AG04450 (cell line): ENCODE measurements at regions not wholly inside any gene's neighbourhood (a gene's known extent, or its start where the extent isn't known, plus 50 kb on each side); places are given as distances from the start of the nearest gene placed in this dataset.

Experiments used
- CTCF ChIA-PET: fragments of 300-600, 350-600 bp; formaldehyde crosslinking; extraction: SDS; loops from one replicate; lab custom pipeline; 2022; ENCODE audit warnings: antibody characterized with exemption, inconsistent platforms; lab: Charles Lee
- POLR2A ChIA-PET: fragments of 350-600 bp; formaldehyde crosslinking; extraction: SDS; loops from one replicate; lab custom pipeline; 2021; ENCODE audit warnings: antibody characterized with exemption, inconsistent platforms; lab: Yijun Ruan, JAX
- DNase-seq: peaks from one replicate; pipeline ENCODE4 v3.0.0-alpha.2; 2011; ENCODE audit warnings: low read depth, low spot score
- H3K27ac ChIP-seq: one replicate; pipeline ENCODE4 v1.5.1; 2012; ENCODE audit warnings: low read depth, low read length, control low read depth
- H3K27me3 ChIP-seq: one replicate; pipeline ENCODE4 v1.6.0; 2012; ENCODE audit warnings: low read length; ENCODE audit not compliant: control insufficient read depth, insufficient read depth
- H3K4me3 ChIP-seq: 2 replicates; pipeline ENCODE4 v1.5.1; 2011; ENCODE audit warnings: mild to moderate bottlenecking, low read depth, low read length, control low read depth
- H3K9me3 ChIP-seq: 2 replicates; pipeline ENCODE4 v1.5.1; 2012; ENCODE audit warnings: low read length; ENCODE audit not compliant: control insufficient read depth, insufficient read depth
- CTCF ChIP-seq: IDR thresholded peaks from 2 replicates; pipeline ENCODE4 v1.5.1; 2011; ENCODE audit warnings: low read depth, low read length, control low read depth, inconsistent platforms

- Histone ChIP-seq H3K27ac (no peak overlapping the region), H3K27me3 (no peaks in the 10 kb centered on the region), H3K4me3 (no peak overlapping the region), H3K9me3 (no peaks in the 10 kb centered on the region)
- CTCF ChIA-PET: no interaction called here
- no peak for DNase-seq
- no peak for TF ChIP-seq CTCF
- POLR2A ChIA-PET: interaction anchor here (0.7 kb wide), 1 partner anchor 138 kb away, joined by 3 read pairs; no protein-coding TSS in a partner anchor
These were observed 94.0 kb upstream of the FAR2 start for GRCh38 chr12:29054858-29055663.

GRCh38 chr12:29066011-29066588 lies 83.0 kb upstream of the FAR2 start:
- Histone ChIP-seq H3K4me3 (no peak overlapping the region), H3K9me3 (no peaks in the 10 kb centered on the region), H3K27me3 (no peaks in the 10 kb centered on the region), H3K27ac (no peak overlapping the region)
- ChIA-PET CTCF (no interaction called here), POLR2A (no interaction called here)
- DNase-seq: no peak
- TF ChIP-seq CTCF: no peak

- Histone ChIP-seq H3K4me3 (no peak overlapping the region), H3K27ac (no peak overlapping the region), H3K27me3 (no peaks in the 10 kb centered on the region), H3K9me3 (no peaks in the 10 kb centered on the region)
- CTCF ChIA-PET: interaction anchor here (0.6 kb wide), 1 partner anchor 247 kb away, joined by 4 read pairs; no protein-coding TSS in a partner anchor
- TF ChIP-seq CTCF: no peak
- no peak for DNase-seq
- POLR2A ChIA-PET: no interaction called here
These were observed 81.6 kb upstream of the FAR2 start for GRCh38 chr12:29067430-29067829.

- TF ChIP-seq CTCF: no peak
- H3K27me3 ChIP-seq: no peaks in the 10 kb centered on the region
- ChIA-PET POLR2A (no interaction called here), CTCF (no interaction called here)
- no peak overlapping the region for H3K4me3 ChIP-seq
- H3K27ac ChIP-seq: no peak overlapping the region
- DNase-seq: no peak
- H3K9me3 ChIP-seq: no peaks in the 10 kb centered on the region
These were observed 78.8 kb upstream of the FAR2 start for GRCh38 chr12:29070309-29070708.

- no peak overlapping the region for H3K4me3 ChIP-seq
- ChIA-PET CTCF (no interaction called here), POLR2A (no interaction called here)
- no peaks in the 10 kb centered on the region for H3K27me3 ChIP-seq
- no peak for DNase-seq
- TF ChIP-seq CTCF: no peak
- no peaks in the 10 kb centered on the region for H3K9me3 ChIP-seq
- no peak overlapping the region for H3K27ac ChIP-seq
These were observed 78.0 kb upstream of the FAR2 start for GRCh38 chr12:29071099-29071498.
